NCI-H2029 (cell line): ENCODE measurements at regions not wholly inside any gene's neighbourhood (a gene's known extent, or its start where the extent isn't known, plus 50 kb on each side); places are given as distances from the start of the nearest gene placed in this dataset.
"Not testable (repeated sequence)": the region's sequence is repeated elsewhere in the genome, so short reads cannot be mapped to it uniquely, and the experiment has no call there.

ENCODE experiments used
- DNase-seq: peaks from one replicate; lab custom pipeline; 2025; lab: John Stamatoyannopoulos, UW

GRCh38 chr1:187038784-187039183 is 210.0 kb downstream of the PLA2G4A start:
- DNase-seq = no peak

DNA sequence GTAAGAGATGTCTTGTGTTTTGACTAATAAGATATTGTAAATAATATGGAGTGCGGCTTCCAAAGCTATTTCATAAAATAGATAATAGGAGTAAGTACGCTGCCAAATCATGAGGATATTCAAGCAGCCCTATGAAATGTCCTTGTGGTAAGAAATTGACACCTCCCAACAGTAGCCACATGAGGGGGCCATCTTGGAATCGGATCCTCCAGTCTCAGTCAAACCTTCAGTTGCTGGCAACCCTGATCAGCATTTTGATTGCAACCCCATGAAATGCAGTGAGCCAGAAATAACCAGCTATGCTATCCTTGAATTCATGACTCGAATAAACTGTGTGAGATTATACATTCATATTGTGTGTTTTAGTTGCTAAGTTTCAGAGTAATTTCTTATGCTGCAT is 212.4 kb downstream of the PLA2G4A start:
- DNase-seq = no peak

GRCh38 chr1:187042538-187042937 is 213.8 kb downstream of the PLA2G4A start:
- DNase-seq = no peak

- DNase-seq = not testable (repeated sequence)
Measured at GRCh38 chr1:187043433-187043832, 214.7 kb downstream of the PLA2G4A start.

GRCh38 chr1:187044411-187044810 is 215.7 kb downstream of the PLA2G4A start:
- no peak for DNase-seq

DNA sequence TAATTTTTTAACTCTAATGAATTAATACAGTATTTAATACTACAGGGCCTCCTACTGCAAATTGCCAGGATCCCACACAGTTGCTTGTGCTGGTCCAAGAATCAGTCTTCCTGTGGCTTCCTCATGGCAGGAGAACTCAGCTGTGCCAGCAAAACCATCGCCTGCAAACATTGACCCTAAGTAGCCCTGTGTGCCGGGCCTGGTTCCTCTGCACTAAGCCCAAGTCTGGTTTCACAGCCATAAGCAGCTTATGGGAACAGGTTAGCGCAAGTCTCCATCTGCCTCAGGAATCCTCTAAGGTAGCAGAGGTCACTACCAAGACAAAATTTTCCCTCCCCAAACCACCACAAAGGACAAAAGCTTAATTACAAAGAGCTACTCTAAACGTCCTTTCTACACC is 216.6 kb downstream of the PLA2G4A start:
- DNase-seq = no peak

DNA sequence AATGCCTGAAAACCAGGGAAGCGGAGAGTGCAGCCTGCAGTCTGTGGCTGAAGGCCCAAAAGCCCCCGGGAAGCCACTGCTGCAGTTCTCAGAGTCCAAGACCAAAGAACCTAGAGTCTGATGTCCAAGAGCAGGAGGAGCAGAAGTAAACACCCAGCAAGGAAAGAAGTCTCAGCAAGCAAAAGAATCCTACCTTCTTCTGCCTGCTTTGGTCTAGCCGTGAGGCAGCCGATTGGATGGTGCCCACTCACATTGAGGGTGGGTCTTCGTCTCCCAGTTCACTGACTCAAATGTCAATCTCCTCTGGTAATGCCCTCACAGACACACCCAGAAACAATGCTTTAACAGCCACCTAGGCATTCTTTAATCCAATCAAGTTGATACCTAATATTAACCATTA is 217.5 kb downstream of the PLA2G4A start:
- DNase-seq = no peak

GRCh38 chr1:187047298-187047697 is 218.5 kb downstream of the PLA2G4A start:
- DNase-seq = no peak

DNA sequence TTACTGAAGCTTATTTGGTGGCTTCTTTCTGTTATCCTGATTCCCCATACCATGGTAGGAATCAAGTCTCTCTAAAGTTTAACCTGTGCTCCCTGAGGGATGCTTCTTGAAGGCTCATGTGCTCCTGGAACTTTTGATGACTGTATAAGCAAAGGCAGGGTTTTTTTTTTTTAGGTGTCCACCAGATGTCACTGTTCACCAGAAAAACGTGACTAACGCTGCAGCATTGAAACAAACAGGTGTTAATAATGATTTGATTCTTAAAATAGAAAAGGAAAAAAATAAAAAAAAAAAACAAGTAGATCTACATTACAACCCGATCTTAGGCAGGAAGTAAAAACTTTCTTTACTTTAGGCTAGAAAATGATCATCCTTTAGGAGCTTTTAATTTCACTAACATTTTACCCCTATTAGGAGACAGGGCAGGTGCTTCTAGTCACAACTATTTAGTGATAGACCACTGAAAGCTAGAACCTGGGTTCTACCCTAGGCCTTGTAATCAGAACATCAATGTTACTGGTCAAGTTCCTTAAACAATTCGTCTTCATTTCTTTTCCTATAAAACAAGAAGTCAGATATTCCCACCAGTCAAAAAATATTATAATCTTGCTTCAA is 223.0 kb downstream of the PLA2G4A start:
- DNase-seq = peak; percentile 23

GRCh38 chr1:187053876-187054275 is 225.1 kb downstream of the PLA2G4A start:
- no peak for DNase-seq

GRCh38 chr1:187054862-187055757 is 226.4 kb downstream of the PLA2G4A start:
- DNase-seq = no peak

DNA sequence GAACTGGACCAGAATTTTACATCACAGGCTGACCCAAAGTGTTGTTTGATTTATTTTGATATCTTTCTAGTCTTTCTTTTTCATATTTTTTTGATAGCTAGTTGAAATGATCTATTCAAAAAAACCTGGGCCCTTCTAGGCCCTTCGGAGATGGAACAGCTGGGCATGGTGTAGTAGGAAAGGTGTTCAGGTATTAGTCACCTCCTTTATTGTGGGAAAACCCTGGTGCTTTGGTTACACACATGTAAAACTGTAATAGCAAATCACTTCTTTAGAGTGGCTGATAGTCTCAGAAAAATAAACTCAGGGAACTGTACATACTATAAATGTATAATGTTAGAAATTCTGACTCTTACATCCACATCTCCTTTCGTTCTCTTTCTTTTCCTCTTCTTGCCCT is 234.5 kb downstream of the PLA2G4A start:
- no peak for DNase-seq

DNA sequence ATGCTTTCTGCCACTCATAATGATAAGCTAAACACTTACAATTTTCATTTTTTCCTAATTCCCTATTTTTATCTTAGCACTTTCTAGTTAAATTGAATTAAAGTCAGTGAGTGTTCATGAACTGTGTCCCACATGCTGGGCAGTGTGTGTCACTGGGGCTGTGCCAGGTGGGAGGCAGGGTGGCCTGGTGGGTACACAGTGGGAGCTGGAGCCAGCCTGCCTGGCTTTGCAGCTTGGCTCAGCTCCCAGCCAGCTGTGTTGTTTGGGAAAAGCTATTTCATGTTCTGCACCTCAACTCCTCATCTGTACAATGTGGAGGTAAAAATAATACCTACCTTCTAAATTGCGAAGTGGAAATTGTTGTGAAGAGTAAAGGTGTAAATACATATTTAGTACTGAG is 238.4 kb downstream of the PLA2G4A start:
- peak; percentile 57 for DNase-seq

DNA sequence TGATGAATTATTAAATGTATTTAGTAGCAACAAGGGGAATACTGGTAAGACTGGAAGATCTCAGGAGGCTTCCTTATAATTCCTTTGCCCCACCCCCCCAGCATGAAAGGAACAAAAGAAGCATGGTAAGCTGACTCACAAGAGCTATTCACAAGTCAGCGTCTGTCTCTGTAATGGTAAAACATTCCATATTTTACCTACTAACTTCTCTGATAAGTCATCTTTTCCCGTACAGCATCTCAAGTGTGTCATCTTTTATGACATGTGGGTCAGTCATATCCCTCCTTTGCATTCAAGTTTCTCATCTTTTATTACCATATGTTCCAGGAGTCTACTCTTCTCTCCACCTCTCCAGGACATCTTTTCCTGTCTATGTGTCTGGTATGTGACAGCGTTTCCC is 241.3 kb downstream of the PLA2G4A start:
- no peak for DNase-seq

GRCh38 chr1:187072262-187073034 is 243.7 kb downstream of the PLA2G4A start:
- DNase-seq = not testable (repeated sequence)

DNA sequence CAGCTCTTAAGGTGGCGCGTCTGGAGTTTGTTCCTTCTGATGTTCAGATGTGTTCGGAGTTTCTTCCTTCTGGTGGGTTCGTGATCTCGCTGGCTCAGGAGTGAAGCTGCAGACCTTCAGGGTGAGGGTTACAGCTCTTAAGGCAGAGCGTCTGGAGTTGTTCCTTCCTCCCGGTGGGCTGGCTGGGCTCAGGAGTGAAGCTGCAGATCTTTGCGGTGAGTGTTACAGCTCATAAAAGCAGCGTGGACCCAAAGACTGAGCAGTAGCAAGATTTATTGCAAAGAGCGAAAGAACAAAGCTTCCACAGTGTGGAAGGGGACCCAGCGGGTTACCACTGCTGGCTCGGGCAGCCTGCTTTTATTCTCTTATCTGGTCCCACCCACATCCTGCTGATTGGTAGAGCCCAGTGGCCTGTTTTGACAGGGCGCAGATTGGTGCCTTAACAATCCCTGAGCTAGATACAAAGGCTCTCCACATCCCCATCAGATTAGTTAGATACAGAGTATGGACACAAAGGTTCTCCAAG is 244.3 kb downstream of the PLA2G4A start:
- DNase-seq = not testable (repeated sequence)

GRCh38 chr1:187073634-187074245 is 245.0 kb downstream of the PLA2G4A start:
- DNase-seq = not testable (repeated sequence)

- DNase-seq = no peak
Measured at GRCh38 chr1:187074445-187075048, 245.8 kb downstream of the PLA2G4A start.

GRCh38 chr1:187076922-187077321 is 248.2 kb downstream of the PLA2G4A start:
- DNase-seq = no peak

DNA sequence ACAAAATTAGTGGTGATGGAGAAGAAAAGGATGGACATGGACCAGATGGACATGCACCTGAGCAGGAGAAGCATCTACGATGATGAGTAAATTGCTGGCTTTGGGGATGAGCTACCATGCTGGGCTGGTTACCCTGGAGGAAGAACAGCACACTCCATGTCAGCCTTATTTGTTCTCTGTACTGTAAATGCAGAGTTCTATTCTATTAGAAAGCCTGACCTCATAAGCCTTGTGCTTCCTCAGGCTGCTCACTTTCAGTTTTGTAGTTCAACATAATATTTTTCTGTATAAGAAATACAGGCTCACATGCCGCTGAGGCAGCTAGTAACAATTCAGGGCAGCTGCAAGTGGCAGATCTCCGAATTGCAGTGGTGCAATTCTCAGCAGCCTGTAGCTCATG is 249.6 kb downstream of the PLA2G4A start:
- DNase-seq = no peak

DNA sequence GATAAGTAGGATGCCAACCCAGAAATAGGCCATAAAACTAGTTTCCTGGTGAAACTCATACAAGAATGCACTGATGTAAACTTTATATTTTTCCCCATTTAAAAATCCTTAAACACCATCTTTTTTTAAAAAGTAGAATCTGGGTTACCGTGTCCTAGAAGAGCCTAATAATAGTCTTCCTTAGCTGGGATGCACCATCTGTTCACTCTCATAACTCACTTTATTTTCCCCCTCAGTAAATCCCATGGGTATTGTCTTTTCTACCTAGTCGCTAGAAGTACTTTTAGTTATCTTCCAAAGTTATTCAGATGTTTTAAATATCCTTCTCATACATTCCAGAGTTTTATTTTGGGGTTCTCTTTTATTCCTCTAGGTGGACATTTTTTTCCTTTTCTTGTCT is 250.2 kb downstream of the PLA2G4A start:
- no peak for DNase-seq

- DNase-seq = no peak
Measured at GRCh38 chr1:187079330-187079729, 250.6 kb downstream of the PLA2G4A start.
